ENCODE measurements at regions not wholly inside any gene's neighbourhood (a gene's known extent, or its start where the extent isn't known, plus 50 kb on each side); places are given as distances from the start of the nearest gene placed in this dataset.

GRCh38 chr13:102466610-102467190, 64.9 kb upstream of the FGF14 start:
- no peaks in the 10 kb centered on the region for H3K4me1 ChIP-seq
- H3K36me3 ChIP-seq (replicated peaks) = no peaks in the 10 kb centered on the region
- H3K27me3 ChIP-seq (ENCODE audit: low read depth) = no peaks in the 10 kb centered on the region
- DNase-seq (ENCODE audit: low spot score in 2 of 2) = no peak
- in situ Hi-C loops (cut with MboI; ENCODE audit: low sequenced_read_pairs) = no loop called here
- H3K9me3 ChIP-seq = no peaks in the 10 kb centered on the region
- H3K4me3 ChIP-seq = no peak overlapping the region

GRCh38 chr13:102462570-102462969, 60.7 kb upstream of the FGF14 start:
- Histone ChIP-seq H3K4me3 (no peak overlapping the region), H3K4me1 (no peaks in the 10 kb centered on the region), H3K27me3 (ENCODE audit: low read depth) (no peaks in the 10 kb centered on the region), H3K9me3 (no peaks in the 10 kb centered on the region), H3K36me3 (replicated peaks) (no peaks in the 10 kb centered on the region)
- in situ Hi-C loops (cut with MboI; ENCODE audit: low sequenced_read_pairs) = no loop called here
- DNase-seq (ENCODE audit: low spot score in 2 of 2) = no peak

GRCh38 chr13:102461302-102461701, 59.5 kb upstream of the FGF14 start:
- Histone ChIP-seq H3K4me3 (no peak overlapping the region), H3K27me3 (ENCODE audit: low read depth) (no peaks in the 10 kb centered on the region), H3K36me3 (replicated peaks) (no peaks in the 10 kb centered on the region), H3K9me3 (no peaks in the 10 kb centered on the region), H3K4me1 (no peaks in the 10 kb centered on the region)
- in situ Hi-C loops (cut with MboI; ENCODE audit: low sequenced_read_pairs) = no loop called here
- DNase-seq (ENCODE audit: low spot score in 2 of 2) = no peak

- no peaks in the 10 kb centered on the region for H3K4me1 ChIP-seq
- no peak for DNase-seq (ENCODE audit: low spot score in 2 of 2)
- in situ Hi-C loops (cut with MboI; ENCODE audit: low sequenced_read_pairs) = no loop called here
- H3K36me3 ChIP-seq (replicated peaks) = no peaks in the 10 kb centered on the region
- no peaks in the 10 kb centered on the region for H3K27me3 ChIP-seq (ENCODE audit: low read depth)
- H3K9me3 ChIP-seq = no peaks in the 10 kb centered on the region
- no peak overlapping the region for H3K4me3 ChIP-seq
Measured at GRCh38 chr13:102460806-102461205, 59.0 kb upstream of the FGF14 start.

- Histone ChIP-seq H3K9me3 (no peaks in the 10 kb centered on the region), H3K4me1 (no peaks in the 10 kb centered on the region), H3K27me3 (ENCODE audit: low read depth) (no peaks in the 10 kb centered on the region), H3K4me3 (no peak overlapping the region), H3K36me3 (replicated peaks) (no peaks in the 10 kb centered on the region)
- in situ Hi-C loops (cut with MboI; ENCODE audit: low sequenced_read_pairs) = no loop called here
- DNase-seq (ENCODE audit: low spot score in 2 of 2) = no peak
Measured at GRCh38 chr13:102452836-102453235, 51.0 kb upstream of the FGF14 start.

All from HAP-1 (cell line).